Muscle layer of colon (tissue), 2 donors: ENCODE measurements at regions not wholly inside any gene's neighbourhood (a gene's known extent, or its start where the extent isn't known, plus 50 kb on each side); places are given as distances from the start of the nearest gene placed in this dataset.

Experiments
- H3K27ac ChIP-seq: one replicate; pipeline ENCODE4 v1.7.0; 2013; ENCODE audit warnings: low read depth, mild to moderate bottlenecking, low read length, moderate library complexity
- H3K27me3 ChIP-seq, 2 donors: one replicate each; pipeline ENCODE4 v1.7.0; 2013; ENCODE audit warnings: low read length in 2 of 2, mild to moderate bottlenecking in 2 of 2; ENCODE audit not compliant: insufficient read depth in 2 of 2, control insufficient read depth in 1 of 2
- H3K36me3 ChIP-seq: one replicate; pipeline ENCODE4 v1.7.0; 2013; ENCODE audit warnings: mild to moderate bottlenecking, low read length; ENCODE audit not compliant: insufficient read depth
- H3K4me1 ChIP-seq: one replicate; pipeline ENCODE4 v1.7.0; 2013; ENCODE audit warnings: mild to moderate bottlenecking, low read length; ENCODE audit not compliant: insufficient read depth
- H3K4me3 ChIP-seq, 2 donors: one replicate each; pipeline ENCODE4 v1.7.0; 2013; ENCODE audit warnings: low read length in 2 of 2, low read depth in 1 of 2, mild to moderate bottlenecking in 1 of 2, moderate library complexity in 1 of 2
- H3K9ac ChIP-seq: one replicate; pipeline ENCODE4 v1.7.0; 2013; ENCODE audit warnings: low read length
- H3K9me3 ChIP-seq: one replicate; pipeline ENCODE4 v1.7.0; 2013; ENCODE audit warnings: mild to moderate bottlenecking, low read length
- donor health status: abdominal sarcoma.
- donor health status: Adenocarcinoma of cecum.

DNA sequence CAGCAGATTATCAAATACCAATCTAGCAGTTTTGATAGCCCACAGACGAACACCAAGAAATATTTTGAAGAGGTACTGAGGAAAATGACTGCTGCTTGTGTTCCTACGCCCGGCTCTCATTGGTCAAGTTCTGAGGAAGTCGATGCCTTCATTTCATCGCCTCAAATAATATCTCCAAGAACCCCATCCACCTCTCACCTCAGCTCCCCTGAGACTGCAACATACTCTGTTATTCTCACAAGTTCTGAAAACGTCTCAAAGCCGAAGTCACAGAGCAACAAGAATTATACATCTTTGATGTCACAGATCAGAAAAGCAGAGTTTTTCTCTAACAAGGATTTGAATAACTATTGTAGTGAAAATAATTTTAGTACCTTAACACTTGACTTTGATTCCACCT is 55.5 kb upstream of the BCAT1 start:
- Histone ChIP-seq H3K27ac (no peak overlapping the region), H3K36me3 (no peaks in the 10 kb centered on the region), H3K27me3 (no peaks in the 10 kb centered on the region), H3K4me1 (no peaks in the 10 kb centered on the region), H3K4me3 (no peak overlapping the region), H3K9ac (no peak overlapping the region), H3K9me3 (no peaks in the 10 kb centered on the region)

DNA sequence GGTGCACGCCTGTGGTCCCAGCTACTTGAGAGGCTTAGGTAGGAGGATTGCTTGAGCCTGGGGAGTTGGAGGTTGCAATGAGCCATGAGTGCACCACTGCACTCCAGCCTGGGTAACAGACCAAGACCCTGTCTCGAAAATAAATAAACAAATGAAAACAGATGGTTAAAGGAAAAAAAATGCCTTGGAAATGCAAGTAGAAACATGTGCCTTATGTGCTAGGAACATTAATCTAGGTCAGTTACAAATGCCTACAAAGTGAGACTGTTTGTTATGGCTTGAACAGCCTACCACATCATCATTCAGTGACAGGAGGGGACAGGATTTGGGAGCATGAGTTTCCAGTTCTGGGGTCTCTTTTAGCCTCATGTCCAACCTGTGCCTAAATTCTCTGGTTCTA is 52.4 kb upstream of the BCAT1 start:
- Histone ChIP-seq H3K36me3 (no peaks in the 10 kb centered on the region), H3K9me3 (no peaks in the 10 kb centered on the region), H3K9ac (no peak overlapping the region), H3K27me3 (no peaks in the 10 kb centered on the region), H3K4me3 (no peak overlapping the region), H3K4me1 (peaks cover 11% of the 10 kb centered on the region), H3K27ac (no peak overlapping the region)
